ENCODE measurements at regions not wholly inside any gene's neighbourhood (a gene's known extent, or its start where the extent isn't known, plus 50 kb on each side); places are given as distances from the start of the nearest gene placed in this dataset.
"Not testable (repeated sequence)": the region's sequence is repeated elsewhere in the genome, so short reads cannot be mapped to it uniquely, and the experiment has no call there.

GRCh38 chr3:95228416-95228815 lies 1165.6 kb downstream of the NSUN3 start:
- Histone ChIP-seq H3K27me3 (no peaks in the 10 kb centered on the region), H3K36me3 (no peaks in the 10 kb centered on the region), H3K4me1 (no peaks in the 10 kb centered on the region), H3K4me3 (no peak overlapping the region), H3K9me3 (no peaks in the 10 kb centered on the region), H3K9ac (ENCODE audit: low read depth in 2 of 2, low read length in 2 of 2) (no peak overlapping the region), H3K27ac (no peak overlapping the region)
- intact Hi-C loops (cut with DNase I) = no loop called here
- no peak for TF ChIP-seq CTCF (IDR thresholded peaks at IDR 0.05)
- no peak for DNase-seq

GRCh38 chr3:95235916-95236315 lies 1173.1 kb downstream of the NSUN3 start:
- no peak for TF ChIP-seq CTCF (IDR thresholded peaks at IDR 0.05)
- Histone ChIP-seq H3K27ac (no peak overlapping the region), H3K4me3 (no peak overlapping the region), H3K4me1 (no peaks in the 10 kb centered on the region), H3K36me3 (no peaks in the 10 kb centered on the region), H3K9me3 (no peaks in the 10 kb centered on the region), H3K9ac (ENCODE audit: low read depth in 2 of 2, low read length in 2 of 2) (no peak overlapping the region), H3K27me3 (no peaks in the 10 kb centered on the region)
- intact Hi-C loops (cut with DNase I) = no loop called here
- no peak for DNase-seq

GRCh38 chr3:95237783-95238182 lies 1174.9 kb downstream of the NSUN3 start:
- TF ChIP-seq CTCF (IDR thresholded peaks at IDR 0.05) = no peak
- Histone ChIP-seq H3K27me3 (no peaks in the 10 kb centered on the region), H3K27ac (no peak overlapping the region), H3K36me3 (no peaks in the 10 kb centered on the region), H3K4me1 (no peaks in the 10 kb centered on the region), H3K9ac (ENCODE audit: low read depth in 2 of 2, low read length in 2 of 2) (no peak overlapping the region), H3K4me3 (no peak overlapping the region), H3K9me3 (no peaks in the 10 kb centered on the region)
- intact Hi-C loops (cut with DNase I) = no loop called here
- DNase-seq = no peak

GRCh38 chr3:95240395-95240794 lies 1177.5 kb downstream of the NSUN3 start:
- intact Hi-C loops (cut with DNase I) = no loop called here
- no peak for DNase-seq
- H3K4me1 ChIP-seq = no peaks in the 10 kb centered on the region
- TF ChIP-seq CTCF (IDR thresholded peaks at IDR 0.05) = no peak
- no peaks in the 10 kb centered on the region for H3K27me3 ChIP-seq
- H3K36me3 ChIP-seq = no peaks in the 10 kb centered on the region
- no peak overlapping the region for H3K27ac ChIP-seq
- no peak overlapping the region for H3K9ac ChIP-seq (ENCODE audit: low read depth in 2 of 2, low read length in 2 of 2)
- no peaks in the 10 kb centered on the region for H3K9me3 ChIP-seq
- H3K4me3 ChIP-seq = no peak overlapping the region

- H3K4me1 ChIP-seq; H3K27ac ChIP-seq; H3K9me3 ChIP-seq; H3K27me3 ChIP-seq; intact Hi-C loops (cut with DNase I); H3K36me3 ChIP-seq; H3K4me3 ChIP-seq; DNase-seq; H3K9ac ChIP-seq (ENCODE audit: low read depth in 2 of 2, low read length in 2 of 2): not testable (repeated sequence)
Measured at GRCh38 chr3:95241256-95241655, 1178.4 kb downstream of the NSUN3 start.

- Histone ChIP-seq H3K4me1 (no peaks in the 10 kb centered on the region), H3K4me3 (no peak overlapping the region), H3K27ac (no peak overlapping the region), H3K36me3 (no peaks in the 10 kb centered on the region), H3K9me3 (no peaks in the 10 kb centered on the region), H3K27me3 (no peaks in the 10 kb centered on the region), H3K9ac (ENCODE audit: low read depth in 2 of 2, low read length in 2 of 2) (no peak overlapping the region)
- no peak for DNase-seq
- intact Hi-C loops (cut with DNase I) = no loop called here
- no peak for TF ChIP-seq CTCF (IDR thresholded peaks at IDR 0.05)
Measured at GRCh38 chr3:95246413-95246812, 1183.6 kb downstream of the NSUN3 start.
